Stomach (tissue), 8 donors: ENCODE measurements at regions not wholly inside any gene's neighbourhood (a gene's known extent, or its start where the extent isn't known, plus 50 kb on each side); places are given as distances from the start of the nearest gene placed in this dataset.
"Not testable (repeated sequence)": the region's sequence is repeated elsewhere in the genome, so short reads cannot be mapped to it uniquely, and the experiment has no call there.

ENCODE experiments used
- DNase-seq, 2 donors: peaks; one replicate each; pipeline versions ENCODE4 v3.0.0 to v3.0.0-alpha.2; 2013 to 2019
- H3K27ac ChIP-seq, 5 donors: fragments of 200-600 bp in 4 of 5; sonication (generic) in 4 of 5; one replicate each; pipeline ENCODE4 v1.5.1; 2013 to 2019; ENCODE audit warnings: mild to moderate bottlenecking in 1 of 5, moderate library complexity in 1 of 5
- H3K27me3 ChIP-seq, 3 donors: fragments of 200-600 bp; sonication (generic); one replicate each; pipeline ENCODE4 v1.5.1; 2017 to 2019; ENCODE audit warnings: mixed run types in 1 of 3
- H3K36me3 ChIP-seq, 4 donors: fragments of 200-600 bp; sonication (generic); 1 replicate in 3 of 4; 2 replicates in 1 of 4; pipeline ENCODE4 v1.5.1; 2016 to 2019
- H3K4me1 ChIP-seq, 4 donors: fragments of 200-600 bp; sonication (generic); one replicate each; pipeline ENCODE4 v1.5.1; 2016 to 2019
- H3K4me3 ChIP-seq, 4 donors: fragments of 200-600 bp; sonication (generic) in 3 of 4; one replicate each; pipeline ENCODE4 v1.5.1; 2016 to 2019; ENCODE audit warnings: mild to moderate bottlenecking in 1 of 4
- H3K9me3 ChIP-seq, 4 donors: fragments of 200-600 bp; sonication (generic); one replicate each; pipeline ENCODE4 v1.5.1; 2016 to 2019
- CTCF ChIP-seq, 7 experiments: fragments of 450-650 bp in 4 of 7; fragments of 200-600 bp in 3 of 7; sonication (generic) in 3 of 7; IDR thresholded peaks; one replicate each; pipeline ENCODE4 v1.5.1; 2016 to 2019; ENCODE audit warnings: antibody characterized with exemption in 7 of 7, control low read depth in 2 of 7, mild to moderate bottlenecking in 1 of 7
- EP300 ChIP-seq: sonication (generic); formaldehyde crosslinking; IDR thresholded peaks from one replicate; pipeline ENCODE4 v1.6.1; 2017; ENCODE audit warnings: antibody characterized with exemption
- POLR2A ChIP-seq, 4 donors: fragments of 450-650 bp; IDR thresholded peaks; one replicate each; pipeline ENCODE4 v1.6.1; 2016; ENCODE audit warnings: antibody characterized with exemption in 4 of 4, control low read depth in 2 of 4, mild to moderate bottlenecking in 1 of 4, moderate library complexity in 1 of 4
- POLR2AphosphoS5 ChIP-seq, 3 donors: sonication (generic); formaldehyde crosslinking; IDR thresholded peaks; one replicate each; pipeline ENCODE4 v1.6.1; 2016; ENCODE audit warnings: antibody characterized with exemption in 3 of 3
- WGBS, 5 donors: extraction: QIAGEN DNeasy Blood & Tissue Kit in 3 of 5; methylation state at CpG; one replicate each; pipeline versions ENCODE4 v1.1.5 to v1.1.7; 2013 to 2018; 5-methylcytosine and 5-hydroxymethylcytosine counted together
- intact Hi-C: fragments of 100-400 bp; cut with DNase I; formaldehyde crosslinking; loops from one replicate; pipeline ENCODE4 v1.15.1; 2023; ENCODE audit warnings: low total_unique reads
- donor health status: healthy with polysubstance abuse.
- donor health status: Bipolar disorder and iron deficiency.
- donor health status: healthy.

GRCh38 chr17:37859451-37859850 is 64.8 kb upstream of the TBC1D3K start:
- intact Hi-C loops, result no loop called here
- no peak overlapping the region for H3K27ac ChIP-seq
- H3K9me3 ChIP-seq, result peaks cover 0 to 20% (median 6%) of the 10 kb centered on the region in 4 donors
- H3K4me3 ChIP-seq, result no peak overlapping the region
- no peak for DNase-seq
- H3K4me1 ChIP-seq, result no peaks in the 10 kb centered on the region
- TF ChIP-seq POLR2AphosphoS5 (IDR thresholded peaks at IDR 0.05), result no peak
- no peak for TF ChIP-seq EP300
- no peak for TF ChIP-seq CTCF (IDR thresholded peaks at IDR 0.05)
- TF ChIP-seq POLR2A (IDR thresholded peaks at IDR 0.05), result no peak
- 93 to 100% (median 98%) methylated on average over 1 of the region's 1 CpG for WGBS, 5 donors
- H3K36me3 ChIP-seq, result no peaks in the 10 kb centered on the region
- no peaks in the 10 kb centered on the region for H3K27me3 ChIP-seq

GRCh38 chr17:37858391-37858790 is 65.8 kb upstream of the TBC1D3K start:
- H3K27ac ChIP-seq, H3K4me1 ChIP-seq, DNase-seq, H3K4me3 ChIP-seq, H3K27me3 ChIP-seq, H3K36me3 ChIP-seq, intact Hi-C loops: not testable (repeated sequence)
- peaks cover 0 to 20% (median 6%) of the 10 kb centered on the region in 4 donors for H3K9me3 ChIP-seq
- WGBS, 5 donors, result 86 to 92% (median 91%) methylated on average over 11 of the region's 11 CpGs

- Histone ChIP-seq H3K9me3 (peaks cover 0 to 20% (median 6%) of the 10 kb centered on the region in 4 donors), H3K4me3 (no peak overlapping the region), H3K4me1 (no peaks in the 10 kb centered on the region), H3K27me3 (peaks cover 0 to 4% (median 0%) of the 10 kb centered on the region in 3 donors), H3K27ac (no peak overlapping the region), H3K36me3 (no peaks in the 10 kb centered on the region)
- no peak for DNase-seq
- 77 to 88% (median 80%) methylated on average over 1 of the region's 1 CpG for WGBS, 5 donors
- intact Hi-C loops, result no loop called here
- TF ChIP-seq POLR2AphosphoS5 (IDR thresholded peaks at IDR 0.05) (no peak), CTCF (IDR thresholded peaks at IDR 0.05) (no peak), POLR2A (IDR thresholded peaks at IDR 0.05) (no peak), EP300 (no peak)
These were observed 68.0 kb upstream of the TBC1D3K start for GRCh38 chr17:37856245-37856644.

GRCh38 chr17:37849617-37849972 is 74.6 kb upstream of the TBC1D3K start:
- intact Hi-C loops, result no loop called here
- no peak overlapping the region for H3K27ac ChIP-seq
- TF ChIP-seq CTCF (IDR thresholded peaks at IDR 0.05) (no peak), POLR2A (IDR thresholded peaks at IDR 0.05) (no peak), EP300 (no peak), POLR2AphosphoS5 (IDR thresholded peaks at IDR 0.05) (no peak)
- peaks cover 0 to 20% (median 5%) of the 10 kb centered on the region in 3 donors for H3K27me3 ChIP-seq
- no peaks in the 10 kb centered on the region for H3K36me3 ChIP-seq
- H3K9me3 ChIP-seq, result no peaks in the 10 kb centered on the region
- H3K4me1 ChIP-seq, result peaks cover 0 to 4% (median 2%) of the 10 kb centered on the region in 4 donors
- no peak overlapping the region for H3K4me3 ChIP-seq
- WGBS, 5 donors, result 87 to 96% (median 92%) methylated on average over 3 of the region's 3 CpGs
- DNase-seq, result no peak

DNA sequence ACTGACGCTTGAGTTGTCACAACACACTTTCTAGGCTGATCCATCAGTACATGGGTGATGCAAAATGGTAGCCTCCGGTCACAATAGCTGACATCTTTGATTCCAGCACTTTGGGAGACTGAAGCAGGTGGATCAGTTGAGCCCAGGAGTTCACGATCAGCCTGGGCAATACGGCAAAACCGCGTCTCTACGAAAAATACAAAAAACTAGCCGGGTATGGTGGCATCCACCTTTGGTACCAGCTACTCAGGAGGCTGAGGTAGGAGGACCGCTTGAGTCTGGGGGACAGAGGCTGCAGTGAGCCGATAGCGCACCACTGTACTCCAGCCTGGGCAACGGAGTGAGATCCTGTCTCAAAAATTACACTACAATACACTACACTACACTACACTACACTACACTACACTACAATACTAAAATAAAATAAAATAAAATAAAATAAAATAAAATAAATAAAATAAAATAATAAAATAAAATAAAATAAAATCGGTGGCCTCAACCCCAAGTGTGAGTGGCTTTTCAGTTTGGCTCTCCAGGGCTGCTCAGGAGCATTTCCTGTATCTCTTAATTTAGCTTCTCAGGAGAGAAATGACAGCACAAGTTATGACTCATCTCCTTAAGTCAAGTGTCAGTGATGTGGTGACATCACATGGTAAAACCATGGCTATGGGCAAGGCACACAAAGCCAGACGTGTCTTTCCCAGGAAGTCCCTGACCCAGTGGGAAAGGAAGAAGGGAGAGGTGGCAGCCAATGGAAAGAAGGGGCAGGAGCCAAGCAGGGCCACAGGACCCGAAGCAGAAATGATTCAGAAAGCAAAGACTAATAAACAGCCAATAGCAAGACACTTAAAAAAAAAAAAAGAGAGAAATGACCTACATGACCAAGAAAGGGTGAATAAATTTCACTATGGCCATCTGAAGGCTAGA is 75.3 kb upstream of the TBC1D3K start:
- WGBS, 5 donors, result 83 to 87% (median 84%) methylated on average over 14 to 15 of the region's 15 CpGs
- intact Hi-C loops, result no loop called here
- Histone ChIP-seq H3K27ac (no peak overlapping the region), H3K36me3 (no peaks in the 10 kb centered on the region), H3K9me3 (no peaks in the 10 kb centered on the region), H3K4me1 (peaks cover 0 to 10% (median 5%) of the 10 kb centered on the region in 4 donors), H3K27me3 (peaks cover 0 to 26% (median 10%) of the 10 kb centered on the region in 3 donors), H3K4me3 (no peak overlapping the region)
- TF ChIP-seq POLR2AphosphoS5 (IDR thresholded peaks at IDR 0.05), result no peak
- TF ChIP-seq CTCF (IDR thresholded peaks at IDR 0.05), result no peak
- DNase-seq, result no peak
